ENCODE measurements at regions not wholly inside any gene's neighbourhood (a gene's known extent, or its start where the extent isn't known, plus 50 kb on each side); places are given as distances from the start of the nearest gene placed in this dataset.
"Not testable (repeated sequence)": the region's sequence is repeated elsewhere in the genome, so short reads cannot be mapped to it uniquely, and the experiment has no call there.

DNA sequence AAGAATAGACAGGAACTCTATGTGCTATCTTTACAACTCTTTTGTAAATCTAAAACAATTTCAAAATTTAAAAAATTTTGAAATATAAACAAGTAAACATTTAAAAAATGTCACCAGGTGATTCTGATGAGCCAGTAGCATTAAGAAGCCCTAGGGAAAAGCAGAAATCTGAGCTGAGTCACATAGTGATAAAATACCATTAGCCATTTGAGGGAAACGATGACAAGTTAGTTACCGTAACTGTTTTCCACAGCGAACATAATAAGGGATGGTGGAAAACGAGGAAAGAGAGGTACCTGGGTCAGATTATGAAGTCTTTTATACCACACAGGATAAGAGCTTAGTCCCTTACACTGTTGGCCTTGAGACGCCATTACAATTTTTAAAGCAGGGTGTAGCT lies 55.5 kb downstream of the PRR15 start:
- no peak for DNase-seq (ENCODE audit: low read depth in 2 of 3, low spot score in 2 of 3)

DNA sequence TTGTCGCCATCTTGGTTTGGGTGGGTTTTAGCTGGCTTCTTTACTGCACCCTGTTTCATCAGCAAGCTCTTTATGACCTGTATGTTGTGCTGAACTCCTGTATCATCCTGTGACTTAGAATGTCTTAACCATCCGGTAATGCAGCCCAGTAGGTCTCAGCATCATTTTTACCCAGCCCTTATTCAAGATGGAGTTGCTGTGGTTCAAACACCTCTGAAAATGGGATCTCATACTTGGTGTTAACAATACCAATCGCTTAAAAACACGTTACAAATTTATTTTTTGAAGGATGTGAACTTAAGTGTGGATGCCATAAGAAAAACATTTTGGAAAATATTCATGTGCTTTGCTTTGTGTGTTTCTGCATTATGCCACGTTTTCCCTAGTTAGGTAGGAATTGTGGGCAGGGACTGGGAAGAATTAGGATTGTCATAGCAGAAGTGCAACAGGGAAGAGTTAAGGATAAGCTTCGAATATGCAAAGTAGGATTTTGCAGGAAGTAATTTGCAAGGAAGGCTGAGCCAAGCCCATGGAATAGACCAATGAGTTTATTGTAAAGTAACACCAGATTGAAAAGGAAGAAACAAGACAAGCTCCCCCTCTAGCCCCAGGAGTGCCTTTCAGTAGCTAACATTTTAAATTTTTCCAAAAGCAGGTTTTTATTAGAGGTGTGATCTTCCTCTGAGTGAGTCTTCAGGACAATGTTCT lies 56.4 kb downstream of the PRR15 start:
- no peak for DNase-seq (ENCODE audit: low read depth in 2 of 3, low spot score in 2 of 3)

DNA sequence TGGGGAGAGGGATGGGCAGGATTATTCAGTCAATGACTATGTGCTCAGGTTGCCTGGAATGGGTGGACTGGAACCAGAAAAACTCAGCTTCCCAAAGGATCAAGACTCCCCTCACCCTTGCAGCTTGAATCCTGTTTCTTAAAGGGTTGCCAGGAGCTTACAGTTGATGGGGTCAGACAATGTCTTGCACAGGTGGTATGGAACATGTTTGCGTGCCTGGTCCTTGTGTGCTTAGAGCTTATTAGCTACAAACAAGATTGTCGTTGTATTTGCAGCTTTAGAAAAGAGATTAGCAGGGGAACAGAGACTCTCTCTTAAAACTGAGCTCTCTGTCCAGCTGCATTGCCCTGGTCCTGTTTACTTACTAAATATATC lies 56.9 kb downstream of the PRR15 start:
- no peak for DNase-seq (ENCODE audit: low read depth in 2 of 3, low spot score in 2 of 3)

DNA sequence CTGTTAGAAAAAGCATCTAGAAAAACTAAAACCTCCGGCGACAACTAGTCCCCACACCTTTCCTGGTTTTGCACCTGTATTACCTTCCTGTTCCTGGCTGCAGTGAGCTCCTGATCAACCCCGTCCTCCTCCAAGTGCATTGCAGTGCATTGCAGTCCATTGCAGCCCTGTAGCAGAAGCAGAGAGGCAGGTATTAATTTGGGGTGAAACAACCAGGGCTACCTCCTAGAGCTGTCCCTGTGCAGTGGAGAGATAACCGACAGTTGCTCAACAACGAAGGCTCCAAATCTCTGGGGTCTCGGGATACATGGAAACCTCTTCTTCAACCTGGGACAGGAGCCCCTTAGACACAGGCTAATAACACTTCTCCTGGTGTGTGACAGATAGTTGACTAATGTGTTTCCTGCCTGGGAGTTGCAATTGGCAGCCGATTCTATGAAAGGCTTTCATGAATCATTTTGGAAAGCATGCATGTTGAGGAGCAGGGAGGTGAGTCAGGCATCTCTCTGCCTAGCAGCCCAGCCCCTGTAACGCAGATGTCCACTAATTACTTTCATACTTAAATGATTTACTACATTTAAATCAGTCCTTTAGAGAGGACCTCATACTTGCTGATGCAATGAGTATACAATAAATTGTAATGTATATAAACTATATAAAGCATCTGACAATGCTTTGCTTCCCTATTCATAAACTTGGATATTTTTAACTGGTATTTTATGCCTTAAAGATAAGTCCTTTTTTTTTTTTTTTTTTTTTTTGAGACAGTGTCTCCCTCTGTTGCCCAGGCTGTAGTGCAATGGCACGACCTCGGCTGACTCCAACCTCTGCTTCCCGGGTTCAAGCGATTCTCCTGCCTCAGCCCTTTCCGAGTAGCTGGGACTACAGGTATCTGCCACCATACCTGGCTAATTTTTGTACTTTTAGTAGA lies 59.0 kb downstream of the PRR15 start:
- DNase-seq (ENCODE audit: low read depth in 2 of 3, low spot score in 2 of 3): no peak

DNA sequence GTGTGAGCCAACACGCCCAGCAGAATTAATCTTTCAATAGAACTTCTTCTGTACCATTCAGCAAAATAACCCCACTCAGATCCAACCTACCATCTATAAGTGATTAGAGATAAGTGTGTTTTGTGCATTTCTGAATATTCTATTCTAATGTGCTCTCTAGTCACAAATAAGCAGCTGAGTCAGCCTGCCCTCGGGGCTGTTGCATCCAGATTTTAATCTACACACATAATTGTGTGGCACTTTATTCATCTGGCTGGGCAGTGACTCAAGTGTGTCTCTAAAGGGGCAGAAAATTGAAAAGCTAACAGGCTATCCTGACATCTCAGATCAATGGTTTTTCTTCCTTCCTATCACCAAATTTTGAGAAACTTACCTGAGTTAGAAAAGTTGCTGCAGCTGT lies 60.3 kb downstream of the PRR15 start:
- DNase-seq (ENCODE audit: low read depth in 2 of 3, low spot score in 2 of 3): no peak

DNA sequence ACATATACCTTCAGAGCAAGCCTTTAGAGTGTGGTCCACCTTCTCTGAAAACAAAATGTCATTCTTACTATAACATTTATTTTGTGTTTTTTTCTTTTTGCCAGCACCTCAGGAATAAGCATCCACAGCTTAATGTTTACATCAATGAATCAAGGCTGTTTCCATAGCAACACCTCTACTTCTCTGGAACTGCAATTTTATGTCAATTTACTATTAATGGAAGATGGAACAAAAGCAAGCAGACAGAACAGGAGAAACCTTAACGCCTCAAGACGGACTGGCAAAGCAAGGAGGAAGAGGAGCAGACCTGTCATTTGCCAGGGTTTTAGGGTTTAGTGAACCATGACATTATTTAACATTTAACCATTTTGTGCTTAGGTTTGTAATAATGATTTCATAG lies 63.1 kb downstream of the PRR15 start:
- no peak for DNase-seq (ENCODE audit: low read depth in 2 of 3, low spot score in 2 of 3)

DNA sequence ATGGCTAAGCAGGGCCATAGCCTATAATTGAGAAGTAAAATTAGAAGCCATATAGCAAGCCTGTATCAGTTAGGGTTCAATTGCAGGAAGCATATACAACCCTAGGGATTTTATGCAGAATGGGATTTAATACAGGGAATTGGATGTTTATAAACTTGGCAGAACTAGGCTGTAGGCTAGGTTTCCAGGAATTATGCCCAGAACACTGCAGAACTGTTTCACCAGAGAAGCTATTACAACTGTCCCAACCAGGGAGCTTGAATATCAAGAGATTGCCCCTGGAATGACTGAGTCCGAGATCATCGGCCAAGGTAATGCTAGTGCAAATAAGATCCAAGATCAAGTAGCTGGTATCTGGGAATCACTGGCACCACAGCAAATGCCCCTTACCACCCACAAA lies 64.0 kb downstream of the PRR15 start:
- DNase-seq (ENCODE audit: low read depth in 2 of 3, low spot score in 2 of 3): no peak

DNA sequence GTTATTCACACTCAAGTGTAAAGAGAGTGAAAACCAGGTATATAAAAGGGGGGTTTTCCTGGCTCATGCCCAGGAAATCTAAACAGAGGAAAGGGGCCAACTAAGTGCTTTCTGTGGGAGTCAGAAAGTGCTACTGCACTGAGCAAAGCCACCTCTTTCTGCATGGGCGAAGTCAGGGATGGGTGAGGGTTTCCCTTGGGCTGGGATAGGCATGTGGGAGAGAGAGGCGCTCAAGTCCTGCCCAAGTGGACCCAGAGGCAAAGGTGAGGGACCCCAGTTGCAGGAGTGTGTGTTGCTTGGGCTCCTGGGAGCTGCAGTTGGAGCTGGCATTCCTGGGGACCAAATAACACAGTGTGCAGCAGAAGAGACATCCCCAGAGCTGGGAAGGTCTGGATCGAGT lies 65.9 kb downstream of the PRR15 start:
- no peak for DNase-seq (ENCODE audit: low read depth in 2 of 3, low spot score in 2 of 3)

DNA sequence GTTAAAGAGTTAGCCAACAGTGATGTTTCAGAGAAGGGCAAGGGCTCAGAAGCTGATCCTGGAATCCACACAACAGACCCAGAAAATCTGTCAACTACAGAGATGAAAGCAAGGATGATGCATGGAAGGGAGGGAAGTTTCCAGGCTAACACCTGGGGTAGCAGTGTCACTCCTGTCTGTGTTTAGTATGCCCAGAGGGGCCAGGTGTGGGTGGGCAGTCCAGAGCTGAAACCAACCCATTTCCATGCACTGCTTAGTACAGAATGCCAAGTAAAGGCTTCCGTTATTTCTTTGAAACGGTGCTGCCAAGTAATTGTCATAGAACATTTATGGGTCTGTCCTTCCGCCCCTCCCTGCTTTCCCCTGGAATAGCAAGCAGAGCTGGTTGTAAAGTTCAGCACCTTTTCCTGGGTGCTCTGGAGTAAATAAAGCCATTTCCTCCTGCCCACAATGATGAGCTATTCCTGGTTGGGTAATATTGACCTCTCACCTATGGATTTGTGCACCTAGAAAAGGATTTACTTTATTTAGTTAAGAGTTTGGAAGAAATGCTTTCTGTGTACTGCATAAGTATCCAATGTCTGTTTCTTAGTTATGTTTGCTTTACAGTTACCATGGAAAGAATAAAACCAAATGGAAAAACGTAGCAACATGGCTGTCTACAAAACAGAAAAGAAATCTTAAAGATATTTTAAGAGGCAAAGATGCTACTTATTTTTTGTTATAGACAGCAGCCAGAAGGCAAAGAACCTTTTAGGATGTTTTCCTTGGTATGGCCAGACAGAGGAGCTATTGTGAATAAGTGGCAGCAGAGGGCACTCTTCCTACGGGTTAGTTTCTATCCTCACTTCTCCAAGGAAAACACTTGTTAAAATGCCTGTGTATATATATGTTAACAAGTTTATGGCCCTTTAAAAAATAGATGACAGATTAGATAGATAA lies 71.7 kb downstream of the PRR15 start:
- peak in 2 of 3 donors; percentile 12 to 65 for DNase-seq (ENCODE audit: low read depth in 2 of 3, low spot score in 2 of 3)

DNA sequence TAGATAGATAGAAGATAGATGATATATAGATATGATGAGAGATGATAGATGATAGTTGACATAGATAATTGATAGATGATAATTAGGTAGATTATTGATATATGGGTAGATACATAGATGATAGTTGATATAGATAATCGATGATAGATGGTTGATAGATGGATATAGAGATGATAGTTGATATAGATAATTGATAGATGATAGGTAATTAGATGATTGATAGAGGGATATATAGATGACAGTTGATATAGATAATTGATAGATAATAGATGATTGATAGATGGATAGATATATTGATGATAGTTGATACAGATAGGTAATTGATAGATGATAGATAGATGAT lies 72.3 kb downstream of the PRR15 start:
- DNase-seq (ENCODE audit: low read depth in 2 of 3, low spot score in 2 of 3): no peak

DNA sequence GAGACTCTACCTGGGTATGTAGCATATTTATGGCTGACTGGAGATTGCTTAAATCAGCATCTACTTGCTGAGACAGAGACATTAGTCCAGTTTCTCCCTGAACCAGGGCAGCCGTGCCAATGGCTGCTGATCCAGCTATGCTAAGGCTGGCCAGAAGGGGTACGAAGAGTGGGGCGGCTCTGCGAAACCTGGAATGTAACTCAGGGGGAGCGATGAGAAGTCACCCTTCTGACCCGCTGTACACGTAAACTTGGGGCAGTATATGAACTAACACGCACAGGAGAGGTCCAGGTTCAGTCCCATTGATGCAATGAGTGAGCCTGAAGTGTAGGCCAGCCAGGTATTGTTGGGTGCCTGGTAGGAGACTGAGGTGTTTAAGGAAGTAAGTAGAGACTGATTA lies 73.7 kb downstream of the PRR15 start:
- no peak for DNase-seq (ENCODE audit: low read depth in 2 of 3, low spot score in 2 of 3)

DNA sequence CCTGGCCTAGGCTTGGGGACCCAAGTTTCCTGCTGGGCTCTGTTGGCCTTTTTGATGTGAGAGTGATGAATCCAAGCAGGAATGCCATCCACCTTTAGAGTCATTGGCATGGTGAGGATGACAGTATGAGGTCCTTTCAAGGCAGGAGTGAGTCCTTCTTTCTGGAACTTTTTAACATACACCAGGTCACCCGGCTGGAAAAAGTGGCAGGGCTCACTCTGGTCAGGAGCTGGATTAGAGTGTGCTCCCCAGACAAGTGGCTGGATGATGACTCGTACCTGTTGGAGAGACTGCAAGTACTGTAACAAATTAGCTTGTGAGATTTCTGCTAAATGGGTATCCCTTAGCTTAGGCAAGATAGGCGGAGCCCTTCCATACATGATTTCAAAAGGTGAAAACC lies 75.2 kb downstream of the PRR15 start:
- not testable (repeated sequence) for DNase-seq (ENCODE audit: low read depth in 2 of 3, low spot score in 2 of 3)

DNA sequence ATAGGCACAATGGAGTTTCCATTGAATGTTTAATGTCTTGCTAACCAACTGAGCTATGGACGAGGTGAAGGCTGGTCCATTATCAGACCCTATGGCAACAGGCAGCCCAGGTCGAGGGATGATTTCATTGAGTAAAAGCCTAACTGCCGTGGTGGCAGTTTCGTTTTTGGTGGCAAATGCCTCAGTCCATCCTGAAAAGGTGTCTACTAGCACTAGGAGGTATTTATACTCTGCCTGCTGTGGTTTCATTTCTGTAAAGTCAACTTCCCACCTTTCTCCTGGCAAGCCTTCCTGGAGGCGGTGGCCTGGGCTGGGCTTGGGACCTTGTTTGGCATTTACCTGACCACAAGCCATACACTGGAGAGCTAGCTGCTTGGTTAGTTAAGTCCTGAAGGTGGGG lies 75.8 kb downstream of the PRR15 start:
- no peak for DNase-seq (ENCODE audit: low read depth in 2 of 3, low spot score in 2 of 3)

DNA sequence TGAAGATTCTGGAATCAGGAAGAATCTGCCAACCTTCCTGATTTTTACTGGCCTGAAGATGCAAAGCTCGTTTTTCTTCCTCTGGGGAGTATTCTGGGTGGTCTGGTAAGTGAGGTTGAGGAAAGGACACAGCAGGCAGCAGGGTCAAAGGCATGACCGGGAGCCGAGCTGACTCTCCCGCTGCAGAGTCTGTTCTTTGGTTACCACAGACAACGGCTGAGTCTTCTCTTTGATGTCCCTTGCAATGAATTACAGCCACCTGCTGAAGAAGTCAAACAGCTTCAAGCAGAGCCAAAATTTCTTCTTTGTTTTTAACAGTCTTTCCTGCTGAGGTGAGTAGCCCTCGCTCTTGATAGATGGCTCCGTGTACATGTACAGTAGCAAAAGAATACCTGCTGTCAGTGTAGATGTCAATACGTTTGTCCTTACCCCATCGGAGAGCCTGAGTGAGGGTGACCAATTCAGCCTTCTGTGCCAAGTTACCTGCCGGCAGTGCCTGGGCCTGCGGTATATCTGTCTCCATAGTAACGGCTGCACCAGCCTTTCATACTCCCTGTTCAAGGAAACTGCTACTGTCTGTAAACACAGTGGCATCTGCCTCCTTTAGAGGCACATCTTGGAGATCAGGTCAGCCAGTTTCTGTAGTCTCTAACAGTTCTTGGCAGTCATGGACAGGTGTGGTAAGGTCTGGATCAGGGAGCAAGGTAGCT lies 76.4 kb downstream of the PRR15 start:
- DNase-seq (ENCODE audit: low read depth in 2 of 3, low spot score in 2 of 3): no peak

DNA sequence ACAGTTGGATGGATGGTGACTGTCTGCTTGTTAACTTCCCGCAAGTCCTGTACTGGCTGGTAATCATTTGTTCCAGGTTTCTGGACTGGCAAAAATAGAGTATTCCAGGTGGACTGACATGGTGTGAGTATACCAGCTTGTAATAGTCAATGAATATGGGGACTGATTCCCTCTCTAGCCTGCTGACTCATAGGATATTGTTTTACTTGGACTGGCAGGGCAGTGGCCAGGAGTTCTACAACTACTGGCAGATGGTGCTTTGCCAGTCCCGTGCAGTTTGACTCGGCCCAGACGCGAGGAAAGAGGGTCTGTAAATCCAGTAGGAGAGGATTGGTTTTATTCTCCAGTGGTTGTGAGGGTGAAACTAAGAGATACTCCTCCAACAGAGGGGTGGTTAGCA lies 78.0 kb downstream of the PRR15 start:
- no peak for DNase-seq (ENCODE audit: low read depth in 2 of 3, low spot score in 2 of 3)

DNA sequence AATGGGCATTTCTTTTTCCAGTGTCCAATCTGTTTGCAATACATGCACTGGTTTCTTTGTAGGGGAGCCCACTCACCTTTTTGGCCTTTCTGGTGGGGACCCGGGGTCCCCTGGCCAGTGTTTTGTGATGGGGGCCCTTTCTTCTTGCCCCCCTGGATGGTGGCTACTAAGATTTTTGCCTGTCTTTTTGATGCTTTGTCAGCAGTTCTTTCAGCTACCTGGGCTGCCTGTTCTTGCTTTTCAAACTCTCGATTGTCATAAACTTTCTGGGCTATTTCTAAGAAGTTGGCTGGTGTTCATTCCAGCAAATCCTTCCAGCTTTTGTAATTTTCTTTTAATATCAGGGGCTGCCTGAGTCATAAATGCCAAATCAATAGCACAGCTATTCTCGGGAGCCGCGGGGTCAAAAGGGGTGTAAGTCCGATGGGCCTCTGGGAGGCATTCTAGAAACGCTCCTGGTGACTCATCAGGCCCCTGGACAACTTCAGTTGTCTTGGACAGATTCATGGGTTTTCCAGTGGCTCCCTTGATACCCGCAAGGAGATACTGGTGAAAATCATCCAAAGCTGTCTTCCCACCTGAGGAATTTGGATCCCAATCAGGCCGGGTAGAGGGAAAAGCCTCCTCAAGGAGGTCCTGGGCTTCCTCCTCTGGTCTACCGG lies 79.0 kb downstream of the PRR15 start:
- DNase-seq (ENCODE audit: low read depth in 2 of 3, low spot score in 2 of 3): no peak

DNA sequence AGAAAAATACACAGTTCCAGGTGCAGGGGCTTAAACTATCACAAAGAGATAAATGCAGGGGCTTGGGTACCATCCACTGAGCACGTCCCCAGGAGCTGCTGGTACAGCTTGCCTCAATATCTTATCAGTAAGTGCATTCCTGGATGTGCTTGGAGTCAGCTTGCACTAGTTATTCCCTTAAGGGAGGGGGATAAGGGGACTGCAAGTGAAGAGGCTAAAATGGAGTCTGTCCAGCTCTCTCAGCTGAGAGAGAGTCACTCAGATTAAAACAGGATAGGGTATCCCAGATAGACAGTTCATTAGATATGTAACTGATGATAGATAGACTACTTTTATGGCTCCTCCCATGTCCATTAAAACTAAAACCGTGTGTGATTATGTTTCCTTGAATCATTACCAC lies 82.5 kb downstream of the PRR15 start:
- DNase-seq (ENCODE audit: low read depth in 2 of 3, low spot score in 2 of 3): not testable (repeated sequence)

DNA sequence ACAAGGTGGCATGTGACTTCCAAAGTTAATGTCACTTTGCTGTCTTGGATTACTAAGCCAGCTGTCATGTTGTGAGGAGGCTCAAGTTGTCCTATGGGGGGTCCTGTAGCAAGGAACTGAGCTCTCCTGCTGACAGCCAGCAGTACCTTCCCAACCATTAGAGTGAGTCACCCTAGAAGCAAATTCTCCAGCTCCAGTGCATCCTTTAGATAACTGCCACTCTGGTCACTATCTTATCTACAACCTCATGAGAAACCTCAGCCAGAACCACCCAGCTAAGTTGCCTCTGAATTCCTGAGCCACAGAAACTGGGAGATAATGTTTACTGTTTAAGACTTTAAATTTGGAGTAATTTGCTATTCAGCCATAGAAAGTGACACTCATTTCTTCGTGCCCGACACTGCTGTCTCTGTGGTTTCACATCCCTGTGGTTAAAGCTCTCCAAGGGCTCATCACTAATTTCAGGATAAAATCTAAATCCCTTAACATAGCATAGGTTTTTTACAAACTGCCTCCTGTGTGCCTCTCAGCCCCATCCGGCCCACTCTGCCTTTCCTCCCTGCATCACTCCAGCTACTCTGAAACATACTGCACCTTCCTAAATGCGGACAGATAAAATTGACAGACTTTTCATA lies 83.5 kb downstream of the PRR15 start:
- DNase-seq (ENCODE audit: low read depth in 2 of 3, low spot score in 2 of 3): peak in 1 of 3 donors; percentile 14

DNA sequence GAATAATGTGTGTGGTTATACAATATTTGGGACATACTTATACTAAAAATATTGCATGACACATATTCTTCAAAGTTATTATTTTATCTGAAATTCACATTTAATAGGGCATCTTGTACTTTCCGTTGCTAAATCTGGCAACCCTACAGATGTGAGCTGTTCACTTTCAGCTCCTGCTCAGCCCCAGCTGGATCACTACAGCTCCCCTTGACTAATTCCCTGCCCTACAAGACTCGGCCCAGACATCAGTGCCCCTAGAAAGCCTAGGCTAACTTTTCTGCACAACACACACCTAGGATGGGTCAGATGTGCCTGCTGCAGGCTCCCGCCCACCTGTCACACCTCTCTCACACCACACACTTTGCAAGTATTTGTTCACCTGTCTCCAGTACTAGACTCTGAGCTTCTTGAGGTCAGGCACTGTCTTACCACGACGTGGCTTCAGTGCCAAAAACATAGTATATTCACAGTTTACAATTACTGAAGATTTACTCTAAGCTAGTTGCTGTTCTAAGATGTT lies 84.1 kb downstream of the PRR15 start:
- not testable (repeated sequence) for DNase-seq (ENCODE audit: low read depth in 2 of 3, low spot score in 2 of 3)
